ENCODE measurements at regions not wholly inside any gene's neighbourhood (a gene's known extent, or its start where the extent isn't known, plus 50 kb on each side); places are given as distances from the start of the nearest gene placed in this dataset.

- peak; percentile 77 for DNase-seq (ENCODE audit: low read depth)
Measured at GRCh38 chr11:28619846-28620540, 511.8 kb downstream of the METTL15 start.

- no peak for DNase-seq (ENCODE audit: low read depth)
Measured at GRCh38 chr11:28618416-28618815, 510.2 kb downstream of the METTL15 start.

GRCh38 chr11:28616160-28616965 lies 508.2 kb downstream of the METTL15 start:
- DNase-seq (ENCODE audit: low read depth), result no peak

DNA sequence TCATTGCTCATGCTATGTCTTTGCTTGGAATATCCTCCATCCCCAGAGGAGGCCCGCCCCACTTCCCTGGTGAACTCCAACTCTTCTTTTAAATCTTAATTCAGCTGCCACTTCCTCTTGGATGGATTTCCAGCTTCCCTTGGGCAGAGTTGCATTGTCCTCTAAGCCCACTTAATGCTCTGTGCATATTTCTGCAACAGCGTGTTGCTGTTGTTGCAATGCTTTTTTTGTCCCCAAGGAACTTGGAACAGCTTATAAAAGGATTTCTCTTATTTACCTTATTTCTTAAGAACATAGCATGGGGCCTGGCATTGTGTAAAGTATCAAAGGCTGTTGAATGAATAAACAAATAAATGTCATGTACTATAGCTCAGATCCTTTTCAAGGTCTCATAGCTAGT lies 507.4 kb downstream of the METTL15 start:
- DNase-seq (ENCODE audit: low read depth), result peak; percentile 70

DNA sequence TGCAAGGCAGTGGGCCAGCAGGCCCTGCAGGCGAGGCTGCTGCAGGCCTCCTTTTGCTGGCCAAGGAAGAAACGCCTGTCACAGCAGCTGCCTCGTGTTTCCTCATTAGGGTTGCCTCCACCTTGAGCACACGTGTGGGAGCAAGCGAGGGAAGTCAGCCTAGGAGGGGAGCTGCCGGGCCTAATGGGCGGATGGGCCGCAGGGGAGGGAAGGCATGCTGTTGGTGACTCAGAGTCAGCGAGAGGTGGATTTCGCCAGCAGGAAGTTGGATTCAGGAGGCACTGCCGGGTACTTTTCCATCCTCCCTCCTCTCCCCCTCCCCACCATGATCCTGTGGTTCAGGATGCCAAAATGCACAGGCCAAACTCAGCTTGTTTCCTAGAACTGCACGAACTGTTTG lies 498.7 kb downstream of the METTL15 start:
- DNase-seq (ENCODE audit: low read depth), result peak; percentile 50

- DNase-seq (ENCODE audit: low read depth), result no peak
Measured at GRCh38 chr11:28599656-28600055, 491.5 kb downstream of the METTL15 start.

DNA sequence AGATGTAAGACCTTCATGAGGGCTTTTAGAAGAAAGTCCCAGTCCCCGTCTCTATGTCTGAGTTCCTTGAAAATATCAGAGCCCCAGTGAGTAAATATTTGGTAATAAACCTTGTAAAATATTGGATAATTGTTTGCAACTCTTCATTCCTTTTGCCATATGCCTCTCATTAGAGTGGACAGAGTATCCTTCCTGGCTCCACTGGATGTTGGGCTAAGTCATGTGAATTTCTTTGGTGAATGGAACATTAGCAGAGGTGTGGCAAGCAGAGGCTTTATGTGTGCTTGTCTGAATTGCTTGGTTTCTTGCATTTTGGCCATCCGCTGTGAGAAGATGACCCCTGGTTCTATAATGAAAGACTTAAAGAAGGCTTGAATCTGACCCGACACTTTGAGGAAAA lies 490.3 kb downstream of the METTL15 start:
- DNase-seq (ENCODE audit: low read depth), result no peak

- DNase-seq (ENCODE audit: low read depth), result peak; percentile 69
Measured at GRCh38 chr11:28596816-28597215, 488.6 kb downstream of the METTL15 start.

- DNase-seq (ENCODE audit: low read depth), result no peak
Measured at GRCh38 chr11:28592141-28592540, 484.0 kb downstream of the METTL15 start.

DNA sequence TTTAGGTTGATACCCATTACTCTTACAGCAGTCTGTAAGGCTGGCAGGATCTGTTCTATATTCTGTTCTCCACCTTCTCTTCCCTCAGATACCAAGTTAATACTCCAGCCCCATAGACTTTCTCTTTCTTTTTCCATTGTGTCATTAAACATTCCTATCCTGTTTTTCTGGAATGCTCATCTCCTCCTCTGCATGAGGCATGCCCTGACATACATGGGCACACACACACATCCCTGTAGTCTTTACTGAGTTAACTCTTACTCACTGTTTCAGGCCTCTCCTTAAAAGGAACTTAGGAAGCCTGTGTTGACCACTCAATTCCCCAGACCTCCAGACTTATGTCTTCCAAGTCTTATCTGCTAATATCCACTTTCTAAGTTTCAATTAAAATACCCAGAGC lies 476.8 kb downstream of the METTL15 start:
- DNase-seq (ENCODE audit: low read depth), result peak; percentile 31

GRCh38 chr11:28582506-28582905 lies 474.3 kb downstream of the METTL15 start:
- no peak for DNase-seq (ENCODE audit: low read depth)

DNA sequence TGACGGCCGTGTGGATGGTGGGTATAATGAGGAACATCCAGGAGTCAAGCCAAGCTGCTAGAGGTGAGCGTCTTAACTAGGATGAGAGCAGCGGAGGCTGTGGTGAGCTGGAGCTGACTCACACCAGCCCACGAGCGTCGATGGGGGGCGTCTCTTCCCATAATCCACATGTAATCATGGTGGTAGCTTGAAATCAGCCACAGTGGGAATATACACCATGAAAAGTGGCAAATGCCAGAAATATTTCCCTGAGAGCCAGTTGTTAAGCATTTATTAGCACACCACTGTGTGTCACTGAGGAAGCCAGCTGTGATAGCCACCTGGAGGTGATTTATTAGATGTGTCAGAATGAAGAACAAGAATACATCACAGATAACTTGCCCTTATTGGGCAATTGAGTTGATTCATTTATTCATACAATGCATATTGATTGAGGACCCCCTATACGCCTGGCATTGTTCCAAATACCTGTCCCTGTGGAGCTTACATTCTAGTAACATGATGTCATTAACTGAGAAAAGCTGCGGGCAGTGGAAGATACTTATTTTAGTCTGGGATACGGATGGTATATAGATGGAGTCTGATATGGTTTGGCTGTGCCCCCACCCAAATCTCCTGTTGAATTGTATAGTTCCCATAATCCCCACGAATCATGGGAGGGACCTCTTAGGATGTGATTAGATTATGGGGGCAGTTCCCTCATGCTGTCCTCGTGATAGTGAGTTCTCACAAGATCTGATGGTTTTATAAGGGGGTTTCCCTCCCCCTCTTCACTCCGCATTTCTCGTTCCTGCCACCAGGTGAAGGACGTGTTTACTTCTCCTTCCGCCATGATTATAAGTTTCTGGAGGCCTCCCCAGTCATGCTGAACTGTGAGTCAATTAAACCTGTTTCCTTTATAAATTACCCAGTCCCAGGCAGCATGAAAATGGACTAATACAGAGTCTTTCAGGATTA lies 473.4 kb downstream of the METTL15 start:
- DNase-seq (ENCODE audit: low read depth), result peak; percentile 81

DNA sequence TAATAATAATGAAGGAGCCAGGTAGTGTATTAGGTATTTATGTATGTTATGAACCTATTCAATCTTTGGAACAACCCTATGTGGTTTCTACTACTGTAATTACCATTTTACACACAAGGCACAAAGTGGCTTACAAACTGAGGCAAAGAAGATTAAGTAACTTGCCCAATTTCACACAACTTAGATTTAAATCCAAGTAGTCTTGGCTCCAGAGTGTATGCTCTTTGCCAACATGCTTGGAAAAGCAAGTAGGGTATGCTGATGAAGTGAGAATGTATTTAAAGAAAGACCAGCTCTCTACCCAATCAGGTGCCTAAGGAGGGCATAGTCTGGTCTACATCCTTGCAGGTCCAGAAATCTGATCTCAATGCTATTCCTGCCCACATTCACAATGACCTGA lies 463.2 kb downstream of the METTL15 start:
- DNase-seq (ENCODE audit: low read depth), result no peak

DNA sequence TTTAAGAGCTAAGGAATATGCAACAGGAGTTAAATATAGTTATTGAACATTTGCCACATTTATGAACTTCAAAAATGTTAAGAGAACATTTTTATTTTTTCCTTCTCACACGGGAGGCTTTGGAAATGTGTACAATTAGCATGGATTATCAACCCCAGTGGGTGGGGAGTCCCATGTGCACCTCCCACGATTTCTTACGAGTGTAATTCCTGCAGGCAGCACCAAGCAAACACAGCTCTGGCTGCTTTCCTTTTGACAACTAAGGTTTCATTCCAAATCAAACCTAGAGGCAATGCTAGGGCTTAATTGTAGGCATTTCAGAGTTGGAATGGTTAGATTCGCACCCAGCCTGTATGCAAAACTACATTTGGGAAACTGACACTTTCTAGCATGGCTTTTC lies 460.9 kb downstream of the METTL15 start:
- no peak for DNase-seq (ENCODE audit: low read depth)

- peak; percentile 99 for DNase-seq (ENCODE audit: low read depth)
Measured at GRCh38 chr11:28566339-28567089, 458.3 kb downstream of the METTL15 start.

GRCh38 chr11:28559492-28559891 lies 451.3 kb downstream of the METTL15 start:
- peak; percentile 93 for DNase-seq (ENCODE audit: low read depth)

DNA sequence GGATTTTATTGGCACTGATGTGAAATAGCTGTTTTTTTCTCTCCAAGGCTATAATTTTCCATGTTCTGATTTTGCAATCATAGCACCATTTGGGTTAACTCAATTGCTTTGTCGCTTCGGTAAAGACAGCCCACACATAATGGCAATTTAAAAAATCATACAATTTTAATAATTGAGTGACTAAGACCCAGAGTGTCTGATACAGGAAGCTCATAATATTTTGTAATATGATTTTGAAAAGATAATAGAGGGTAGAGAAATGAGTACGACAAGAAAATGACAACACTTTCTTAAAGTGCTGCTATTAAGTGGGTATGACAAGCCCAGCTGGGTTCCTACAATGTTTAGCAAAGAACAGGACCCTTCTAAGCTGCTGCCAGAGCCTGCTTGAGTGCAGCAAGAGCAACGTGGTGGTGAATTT lies 439.1 kb downstream of the METTL15 start:
- DNase-seq (ENCODE audit: low read depth), result no peak

DNA sequence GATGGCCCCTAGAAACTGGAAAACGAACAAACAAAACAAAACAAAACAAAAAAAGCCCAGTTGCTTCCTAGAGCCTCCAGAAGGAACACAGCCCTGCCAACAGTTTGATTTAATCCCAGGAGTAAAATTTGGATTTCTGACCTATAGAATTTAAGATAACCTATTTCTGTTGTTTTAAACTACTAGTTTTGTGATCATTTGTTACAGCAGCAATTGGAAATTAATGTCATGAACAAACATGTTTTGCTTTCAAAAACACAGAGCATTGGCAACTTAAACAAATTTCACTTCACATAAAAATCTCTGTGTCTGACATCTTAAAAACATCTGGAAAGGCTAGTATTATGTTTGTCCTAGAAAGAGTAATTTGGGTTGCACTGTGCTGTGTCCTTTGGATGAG lies 437.3 kb downstream of the METTL15 start:
- DNase-seq (ENCODE audit: low read depth), result no peak

DNA sequence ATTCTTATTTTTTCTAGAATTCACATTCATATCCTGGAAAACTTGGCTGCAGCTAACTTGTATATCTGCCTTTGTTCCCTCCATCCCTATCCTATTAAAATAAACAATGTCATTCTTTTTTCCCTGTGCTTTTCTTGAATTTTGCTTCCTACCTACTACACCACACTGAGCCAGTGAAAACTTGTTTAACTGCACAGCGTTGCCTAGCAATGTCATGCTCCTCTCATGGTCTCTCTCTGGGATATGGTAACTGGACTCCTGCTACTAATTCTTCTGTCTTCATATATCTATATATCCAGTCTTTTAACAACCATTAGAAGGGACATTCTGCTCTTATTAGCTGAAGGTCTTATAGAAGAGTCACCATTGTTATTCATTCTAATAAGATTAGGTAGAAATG lies 434.4 kb downstream of the METTL15 start:
- no peak for DNase-seq (ENCODE audit: low read depth)

DNA sequence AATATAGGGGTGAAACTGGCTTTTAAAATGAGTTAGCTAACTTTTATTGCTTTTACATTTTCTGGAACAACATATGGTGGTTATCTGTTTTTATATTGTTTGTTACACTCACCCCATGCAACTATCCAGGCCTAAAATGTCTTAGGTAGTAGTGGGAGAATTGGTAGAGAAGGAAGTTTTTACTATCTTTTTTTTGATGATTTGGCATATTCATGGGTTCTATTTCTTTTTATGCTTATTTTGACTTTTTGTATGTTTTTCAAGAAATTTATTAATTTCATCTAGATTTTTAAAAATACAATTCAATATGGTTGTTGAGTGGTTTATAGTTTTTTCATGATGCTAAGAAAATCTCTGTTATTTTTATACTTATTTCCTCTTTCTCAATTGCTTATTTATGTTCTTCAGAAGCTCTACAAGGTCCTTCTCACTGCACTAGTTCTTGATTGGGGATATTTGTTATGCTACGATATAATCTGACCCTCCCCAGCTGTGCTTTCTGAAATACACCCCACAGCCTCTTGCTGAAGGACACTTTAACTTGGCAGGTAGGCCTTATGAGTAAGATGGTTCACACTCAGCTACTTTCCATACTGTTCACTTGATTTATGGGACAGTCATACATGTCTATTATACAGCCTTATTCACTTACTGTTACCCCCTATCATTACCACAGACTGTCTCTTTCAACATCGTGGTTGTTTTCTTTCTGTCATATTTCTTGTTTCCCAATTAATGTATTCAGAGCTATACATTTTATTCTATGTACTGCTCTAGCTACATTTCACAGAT lies 431.2 kb downstream of the METTL15 start:
- DNase-seq (ENCODE audit: low read depth), result peak; percentile 81

DNA sequence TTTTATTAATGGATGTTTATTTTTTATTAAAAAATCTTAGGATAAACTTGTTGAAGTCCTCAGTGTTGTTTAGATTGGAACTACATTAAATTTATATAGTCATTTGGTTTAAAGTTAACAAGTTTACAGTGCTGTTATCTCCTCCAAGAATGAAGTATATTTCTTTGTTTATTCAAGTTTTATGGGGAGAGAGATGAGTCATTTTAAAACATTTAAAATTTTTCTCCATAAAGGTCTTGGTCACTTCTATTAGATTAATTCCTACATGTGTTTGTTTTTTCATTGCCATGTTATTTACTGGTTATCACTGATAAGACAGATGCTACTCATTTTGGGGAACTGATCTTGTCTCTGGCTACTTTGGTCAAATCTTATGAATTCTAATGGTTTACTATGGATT lies 429.6 kb downstream of the METTL15 start:
- DNase-seq (ENCODE audit: low read depth), result peak; percentile 26
